Liver (tissue), 8 donors: ENCODE measurements at regions not wholly inside any gene's neighbourhood (a gene's known extent, or its start where the extent isn't known, plus 50 kb on each side); places are given as distances from the start of the nearest gene placed in this dataset.
"Not testable (repeated sequence)": the region's sequence is repeated elsewhere in the genome, so short reads cannot be mapped to it uniquely, and the experiment has no call there.

Experiments used
- DNase-seq: peaks from one replicate; pipeline ENCODE4 v3.0.0-alpha.2; 2017; ENCODE audit warnings: low spot score
- H3K27ac ChIP-seq, 2 donors: one replicate each; pipeline ENCODE4 v1.7.0; 2013; ENCODE audit warnings: inconsistent platforms in 2 of 2, low read length in 2 of 2, control low read depth in 1 of 2, low read depth in 1 of 2, mild to moderate bottlenecking in 1 of 2
- H3K27me3 ChIP-seq, 4 donors: one replicate each; pipeline versions ENCODE4 v1.6.1 to v1.7.0; 2013; ENCODE audit warnings: low read length in 3 of 4, inconsistent platforms in 1 of 4, mild to moderate bottlenecking in 1 of 4, moderate library complexity in 1 of 4; ENCODE audit not compliant: control insufficient read depth in 4 of 4, insufficient read depth in 4 of 4
- H3K36me3 ChIP-seq, 4 donors: one replicate each; pipeline versions ENCODE4 v1.6.1 to v1.7.0; 2013; ENCODE audit warnings: low read length in 3 of 4, mild to moderate bottlenecking in 3 of 4, low read depth in 1 of 4, moderate library complexity in 1 of 4; ENCODE audit not compliant: control insufficient read depth in 4 of 4, insufficient read depth in 3 of 4
- H3K4me1 ChIP-seq, 4 donors: one replicate each; pipeline versions ENCODE4 v1.6.1 to v1.7.0; 2013; ENCODE audit warnings: low read length in 3 of 4, mild to moderate bottlenecking in 3 of 4, moderate library complexity in 1 of 4; ENCODE audit not compliant: control insufficient read depth in 4 of 4, insufficient read depth in 4 of 4
- H3K4me3 ChIP-seq, 3 donors: one replicate each; pipeline versions ENCODE4 v1.6.1 to v1.7.0; 2013; ENCODE audit warnings: low read length in 3 of 3, control low read depth in 1 of 3, low read depth in 1 of 3, mild to moderate bottlenecking in 1 of 3
- H3K9ac ChIP-seq, 2 donors: one replicate each; pipeline ENCODE4 v1.7.0; 2013; ENCODE audit warnings: low read length in 2 of 2, mild to moderate bottlenecking in 2 of 2, moderate library complexity in 2 of 2, control low read depth in 1 of 2, low read depth in 1 of 2
- H3K9me3 ChIP-seq, 4 donors: one replicate each; pipeline versions ENCODE4 v1.6.1 to v1.7.0; 2013; ENCODE audit warnings: low read length in 3 of 4; ENCODE audit not compliant: control insufficient read depth in 4 of 4
- ATF3 ChIP-seq: IDR thresholded peaks from 2 replicates; pipeline ENCODE4 v1.6.1; 2016; ENCODE audit warnings: antibody characterized with exemption
- CTCF ChIP-seq: fragments of 150-350 bp; IDR thresholded peaks from 2 replicates; pipeline ENCODE4 v1.5.1; 2017; ENCODE audit warnings: improper control_type of control experiment, low read depth, low read length; ENCODE audit not compliant: missing input control
- EGR1 ChIP-seq, 2 donors: IDR thresholded peaks; 2 replicates each; pipeline ENCODE4 v1.6.1; 2016 to 2018; ENCODE audit warnings: antibody characterized with exemption in 2 of 2, low read depth in 2 of 2
- GABPA ChIP-seq, 2 donors: IDR thresholded peaks in 1 of 2; conservative IDR thresholded peaks in 1 of 2; 2 replicates each; pipeline ENCODE4 v1.6.1; 2016; ENCODE audit warnings: antibody characterized with exemption in 2 of 2, mild to moderate bottlenecking in 1 of 2, moderate library complexity in 1 of 2
- HNF4A ChIP-seq, 2 donors: conservative IDR thresholded peaks; 2 replicates each; pipeline ENCODE4 v1.6.1; 2016; ENCODE audit warnings: antibody characterized with exemption in 2 of 2, mild to moderate bottlenecking in 2 of 2
- JUND ChIP-seq, 2 donors: IDR thresholded peaks; 2 replicates each; pipeline ENCODE4 v1.6.1; 2016; ENCODE audit warnings: antibody characterized with exemption in 2 of 2
- MAX ChIP-seq: IDR thresholded peaks from 2 replicates; pipeline ENCODE4 v1.6.1; 2016; ENCODE audit warnings: antibody characterized with exemption
- NR2F2 ChIP-seq: IDR thresholded peaks from 2 replicates; pipeline ENCODE4 v1.6.1; 2016; ENCODE audit warnings: antibody characterized with exemption
- RAD21 ChIP-seq, 2 donors: IDR thresholded peaks; 2 replicates each; pipeline ENCODE4 v1.6.1; 2016; ENCODE audit warnings: antibody characterized with exemption in 2 of 2, mild to moderate bottlenecking in 2 of 2
- REST ChIP-seq: IDR thresholded peaks from 2 replicates; pipeline ENCODE4 v1.6.1; 2016; ENCODE audit warnings: antibody characterized with exemption, mild to moderate bottlenecking
- RXRA ChIP-seq, 2 donors: IDR thresholded peaks; 2 replicates each; pipeline ENCODE4 v1.6.1; 2017 to 2018; ENCODE audit warnings: antibody characterized with exemption in 2 of 2, mild to moderate bottlenecking in 1 of 2
- SP1 ChIP-seq: IDR thresholded peaks from 2 replicates; pipeline ENCODE4 v1.6.1; 2018; ENCODE audit warnings: antibody characterized with exemption, mild to moderate bottlenecking
- TAF1 ChIP-seq: conservative IDR thresholded peaks from 2 replicates; pipeline ENCODE4 v1.6.1; 2016; ENCODE audit warnings: antibody characterized with exemption, mild to moderate bottlenecking
- WGBS: extraction: QIAGEN DNeasy Blood & Tissue Kit; methylation state at CpG from one replicate; pipeline ENCODE4 v1.1.7; 2013; 5-methylcytosine and 5-hydroxymethylcytosine counted together
- donor health status: healthy.
- donor health status: healthy.
- donor health status: healthy.
- donor health status: healthy.
- donor health status: healthy.

- TF ChIP-seq CTCF (no peak), SP1 (no peak), GABPA (IDR thresholded peaks at IDR 0.05 in 1 of 2, conservative IDR thresholded peaks at IDR 0.05 in 1 of 2) (no peak), RXRA (IDR thresholded peaks at IDR 0.05) (no peak), RAD21 (IDR thresholded peaks at IDR 0.05) (no peak), EGR1 (IDR thresholded peaks at IDR 0.05; ENCODE audit: low read depth in 2 of 2) (no peak), MAX (no peak)
Measured at GRCh38 chr6:111927321-111927720, 54.1 kb upstream of the FYN start (continued).

- H3K4me3 ChIP-seq: no peak overlapping the region
- 96% methylated on average over 1 of the region's 1 CpG for WGBS
- no peaks in the 10 kb centered on the region for H3K9me3 ChIP-seq
- no peak for TF ChIP-seq RXRA (IDR thresholded peaks at IDR 0.05)
- no peak for TF ChIP-seq MAX
- no peak for TF ChIP-seq NR2F2
- TF ChIP-seq GABPA (IDR thresholded peaks at IDR 0.05 in 1 of 2, conservative IDR thresholded peaks at IDR 0.05 in 1 of 2): no peak
- TF ChIP-seq EGR1 (IDR thresholded peaks at IDR 0.05; ENCODE audit: low read depth in 2 of 2): no peak
- no peak for TF ChIP-seq TAF1
- no peak for TF ChIP-seq ATF3
- TF ChIP-seq REST: no peak
- TF ChIP-seq SP1: no peak
- TF ChIP-seq JUND (IDR thresholded peaks at IDR 0.05): no peak
- TF ChIP-seq HNF4A (conservative IDR thresholded peaks at IDR 0.05): no peak
- TF ChIP-seq RAD21 (IDR thresholded peaks at IDR 0.05): no peak
- no peak for DNase-seq
- H3K36me3 ChIP-seq: no peaks in the 10 kb centered on the region
- no peak overlapping the region for H3K27ac ChIP-seq
- H3K27me3 ChIP-seq: no peaks in the 10 kb centered on the region
- H3K9ac ChIP-seq: no peak overlapping the region
- no peaks in the 10 kb centered on the region for H3K4me1 ChIP-seq
Measured at GRCh38 chr6:111928139-111928538, 54.9 kb upstream of the FYN start.

DNA sequence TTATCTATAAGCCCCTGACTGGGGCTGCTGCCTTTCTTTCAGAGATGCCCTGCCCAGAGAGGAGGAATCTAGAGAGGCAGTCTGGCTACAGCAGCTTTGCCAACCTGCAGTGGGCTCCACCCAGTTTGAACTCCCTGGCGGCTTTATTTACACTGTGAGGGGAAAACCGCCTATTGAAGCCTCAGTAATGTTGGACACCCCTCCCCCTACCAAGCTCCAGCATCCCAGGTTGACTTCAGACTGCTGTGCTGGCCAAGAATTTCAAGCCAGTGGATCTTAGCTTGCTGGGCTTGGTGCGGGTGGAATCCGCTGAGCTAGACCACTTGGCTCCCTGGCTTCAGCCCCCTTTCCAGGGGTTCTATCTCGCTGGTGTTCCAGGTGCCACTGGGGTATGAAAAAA, 61.4 kb upstream of the FYN start:
- H3K27ac ChIP-seq, DNase-seq, H3K36me3 ChIP-seq, H3K27me3 ChIP-seq, H3K4me3 ChIP-seq, H3K9me3 ChIP-seq, H3K9ac ChIP-seq, H3K4me1 ChIP-seq: not testable (repeated sequence)
- 62% methylated on average over 5 of the region's 5 CpGs for WGBS
